ENCODE measurements at regions not wholly inside any gene's neighbourhood (a gene's known extent, or its start where the extent isn't known, plus 50 kb on each side); places are given as distances from the start of the nearest gene placed in this dataset.

GRCh38 chr1:191592907-191593306 lies 565.4 kb upstream of the RGS18 start:
- TF ChIP-seq CTCF (IDR thresholded peaks at IDR 0.05 in 8 of 11, conservative IDR thresholded peaks at IDR 0.05 in 3 of 11) (no peak), POLR2A (IDR thresholded peaks at IDR 0.05) (no peak)
